Posterior cingulate gyrus (tissue), 11 donors: ENCODE measurements at regions not wholly inside any gene's neighbourhood (a gene's known extent, or its start where the extent isn't known, plus 50 kb on each side); places are given as distances from the start of the nearest gene placed in this dataset.
A peak's percentile ranks its signal among the peaks of the same experiment; 100 is the strongest.

ENCODE experiments used
- DNase-seq, 10 donors: peaks; one replicate each; pipeline versions ENCODE4 v3.0.0 to v3.0.0-alpha.2; 2020 to 2021; ENCODE audit warnings: mixed read lengths in 3 of 10
- intact Hi-C: fragments of 100-400 bp; cut with DNase I; formaldehyde crosslinking; loops from one replicate; pipeline ENCODE4 v1.15.1; 2023

DNA sequence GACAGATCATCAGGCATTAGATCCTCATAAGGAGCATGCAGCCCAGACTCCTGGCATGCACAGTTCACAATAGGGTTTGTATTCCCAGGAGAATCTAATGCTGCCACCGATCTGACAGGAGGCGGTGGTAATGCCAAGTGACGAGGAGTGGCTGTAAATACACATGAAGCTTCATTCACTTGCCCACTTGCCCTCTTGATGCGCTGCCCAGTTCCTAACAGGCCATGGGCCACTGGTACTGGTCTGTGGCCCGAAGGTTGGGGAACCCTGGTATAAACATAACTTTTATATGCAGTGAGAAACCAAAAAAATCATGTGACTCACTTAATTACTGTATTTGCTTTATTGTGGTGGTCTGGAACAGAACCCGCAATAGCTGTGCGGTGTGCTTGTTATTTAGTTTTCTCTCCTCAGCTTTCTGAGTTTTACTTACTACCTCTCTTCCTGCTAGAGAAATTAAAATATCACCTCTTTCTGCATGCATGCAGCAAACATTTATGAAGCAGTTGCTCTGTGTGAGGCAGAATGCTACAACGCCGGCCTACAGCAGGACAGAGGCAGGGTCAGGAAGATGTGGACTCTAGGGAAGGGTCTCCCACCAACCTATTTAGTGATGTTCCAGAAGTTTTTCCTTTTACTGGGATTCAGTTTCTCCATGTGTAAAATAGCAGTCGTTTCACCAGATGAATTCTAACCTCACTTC, 151.3 kb downstream of the MAF start:
- no peak for DNase-seq
- intact Hi-C loops = no loop called here

DNA sequence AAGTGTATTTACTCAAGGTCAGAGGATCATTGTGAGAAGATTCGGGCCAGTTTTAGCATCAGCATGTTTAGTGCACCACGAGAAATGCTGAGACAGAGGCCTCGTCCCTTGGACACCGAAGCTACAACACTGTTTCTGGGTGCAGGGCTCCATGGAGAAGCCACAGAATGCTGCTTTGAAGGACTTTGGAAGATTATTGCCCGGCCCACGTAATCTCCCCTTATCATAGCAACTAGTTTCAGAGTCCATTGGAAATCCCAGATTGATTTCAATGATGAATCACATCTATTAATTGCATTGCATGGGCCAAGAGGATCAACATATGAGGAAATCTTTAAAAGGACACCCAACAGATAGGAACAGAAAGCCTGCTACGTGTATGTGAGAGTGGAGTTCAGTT, 156.0 kb downstream of the MAF start:
- intact Hi-C loops = no loop called here
- DNase-seq = no peak

DNA sequence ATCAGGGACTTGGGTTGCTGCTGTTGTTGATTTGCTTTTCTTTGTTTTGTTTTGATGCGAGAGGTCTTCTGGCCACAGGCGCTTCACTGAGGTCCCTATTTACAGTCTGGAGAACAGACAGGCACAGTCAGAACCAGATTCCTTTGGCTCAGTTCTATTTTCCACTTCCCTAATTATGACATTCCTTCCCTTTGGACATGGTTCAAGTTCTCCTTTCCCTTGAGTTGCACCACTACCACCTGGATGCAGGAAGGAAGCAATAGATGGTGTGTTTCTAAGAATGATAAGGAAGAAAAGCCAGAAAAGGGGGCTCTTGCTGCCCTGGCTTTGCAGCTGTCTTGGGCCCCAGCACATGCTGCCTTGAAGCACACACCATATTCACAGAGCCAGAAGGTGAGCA, 160.6 kb downstream of the MAF start:
- no peak for DNase-seq
- intact Hi-C loops = no loop called here

DNA sequence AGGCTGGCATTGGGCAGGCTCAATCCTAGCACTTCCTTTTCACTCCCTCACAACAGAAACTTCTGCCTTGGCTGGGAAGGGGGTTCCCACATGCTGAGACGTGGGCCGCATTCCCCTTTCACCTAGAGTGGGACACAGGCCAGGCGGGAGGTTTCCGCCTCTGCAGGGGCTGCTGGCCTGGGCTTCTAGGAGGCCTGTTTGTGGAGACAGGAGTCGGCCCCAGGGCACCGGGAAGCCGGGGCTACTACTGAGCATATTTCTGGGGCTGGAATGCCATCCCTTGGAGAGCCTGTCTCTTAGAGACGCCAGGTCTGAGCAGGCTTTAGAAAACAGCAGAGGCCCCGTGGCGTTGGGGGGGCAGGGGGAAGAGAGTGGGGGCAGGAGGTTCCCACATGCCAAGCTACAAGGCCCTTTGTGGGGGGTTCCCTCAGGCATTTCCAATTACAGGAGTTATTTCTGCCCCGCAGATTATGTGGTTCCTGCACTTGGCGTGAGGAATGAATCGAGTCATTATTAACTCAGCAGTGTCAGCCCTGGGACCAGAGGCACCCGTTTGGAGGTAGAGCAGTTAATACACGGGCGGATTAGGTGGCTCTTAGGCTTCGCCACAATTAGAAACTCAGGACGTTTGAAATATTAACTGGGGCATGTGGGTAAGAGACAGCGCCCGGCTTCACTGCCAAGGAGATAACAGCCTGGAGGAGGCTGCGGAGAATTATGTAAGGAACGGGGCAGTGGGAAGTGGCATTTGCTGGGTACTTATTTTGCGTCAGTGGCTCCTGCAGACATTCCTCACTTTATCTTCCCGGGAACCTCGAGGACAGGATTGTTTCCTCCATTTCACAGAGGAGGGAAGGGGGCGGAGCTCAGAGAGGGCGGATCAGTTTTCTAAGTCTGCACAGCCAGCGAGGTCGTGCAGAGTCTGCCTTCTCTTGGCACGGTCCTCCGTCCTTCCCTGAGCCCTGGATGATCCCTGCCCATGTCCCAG, 162.5 kb downstream of the MAF start:
- peak; percentile 21 to 92 (median 50) for DNase-seq
- intact Hi-C loops = no loop called here

DNA sequence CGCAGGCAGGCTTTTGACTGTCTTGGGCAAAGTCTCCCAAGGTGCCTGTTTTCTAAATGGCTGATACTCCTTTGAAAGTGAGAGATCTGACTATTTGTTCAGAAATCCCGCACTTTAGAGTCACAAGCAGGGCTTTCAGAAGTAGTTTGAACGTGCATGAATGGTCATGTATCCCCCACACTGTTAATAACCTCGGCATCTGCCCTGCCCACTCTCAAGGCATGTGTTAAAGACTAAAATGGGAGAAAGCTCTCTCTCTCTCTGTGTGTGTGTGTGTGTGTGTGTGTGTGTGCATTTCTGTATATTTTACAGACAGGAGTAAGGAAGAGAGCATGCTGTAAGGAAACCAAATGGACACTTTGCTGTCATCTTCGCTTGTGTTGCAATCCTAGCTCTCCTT, 163.7 kb downstream of the MAF start:
- intact Hi-C loops = no loop called here
- DNase-seq = no peak

DNA sequence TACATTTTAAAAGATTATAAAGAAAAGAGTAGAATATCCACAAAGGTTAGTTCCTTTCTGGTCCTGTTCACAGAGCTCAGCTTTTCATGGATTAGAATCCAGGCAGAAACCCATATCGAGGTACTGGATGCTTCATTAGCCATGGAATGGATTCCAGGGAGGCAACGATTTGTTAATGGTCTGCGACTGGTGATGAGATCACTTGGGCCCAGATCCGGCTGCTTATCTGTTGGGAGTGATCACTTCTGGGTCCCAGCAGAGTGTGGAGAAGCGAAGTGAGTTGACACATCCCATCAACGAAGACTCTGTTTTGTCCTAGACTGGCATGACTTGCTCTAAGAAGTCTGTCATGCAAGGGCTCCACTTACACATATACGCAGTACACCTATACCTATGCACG, 165.8 kb downstream of the MAF start:
- intact Hi-C loops = no loop called here
- DNase-seq = no peak

DNA sequence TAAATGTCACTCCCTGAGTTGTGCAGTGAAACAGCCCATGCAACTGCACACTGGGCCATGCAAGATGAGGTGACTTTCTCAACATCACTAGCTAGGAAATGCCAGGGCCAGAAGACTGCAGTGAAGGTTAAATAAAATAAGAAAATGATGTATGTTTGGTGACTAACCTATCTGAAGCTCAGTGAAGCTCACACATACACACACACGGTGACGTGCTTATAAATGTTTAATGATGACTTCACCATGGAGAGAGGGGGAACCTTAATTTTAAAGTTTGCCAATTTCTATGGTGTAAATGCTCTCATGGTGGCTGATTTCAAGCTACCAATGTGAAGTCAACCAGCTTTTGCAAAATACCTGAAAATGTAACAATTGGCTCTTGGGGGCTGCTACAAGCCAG, 166.4 kb downstream of the MAF start:
- intact Hi-C loops = no loop called here
- DNase-seq = no peak

DNA sequence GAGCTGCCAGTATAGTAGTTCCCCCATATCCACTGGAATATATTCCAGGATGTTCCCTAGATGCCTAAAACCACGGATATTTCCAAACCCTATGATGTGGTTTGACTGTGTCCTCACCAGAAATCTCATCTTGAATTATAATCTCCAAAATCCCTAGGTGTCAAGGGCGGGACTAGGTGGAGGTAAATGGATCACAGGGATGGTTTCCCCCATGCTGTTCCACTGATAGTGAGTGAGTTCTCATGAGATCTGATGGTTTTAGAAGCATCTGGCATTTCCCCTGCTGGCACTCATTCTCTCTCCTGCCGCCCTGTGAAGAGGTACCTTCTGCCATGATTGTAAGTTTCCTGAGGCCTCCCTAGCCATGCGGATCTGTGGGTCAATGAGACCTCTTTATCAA, 168.6 kb downstream of the MAF start:
- intact Hi-C loops = no loop called here
- DNase-seq = no peak

DNA sequence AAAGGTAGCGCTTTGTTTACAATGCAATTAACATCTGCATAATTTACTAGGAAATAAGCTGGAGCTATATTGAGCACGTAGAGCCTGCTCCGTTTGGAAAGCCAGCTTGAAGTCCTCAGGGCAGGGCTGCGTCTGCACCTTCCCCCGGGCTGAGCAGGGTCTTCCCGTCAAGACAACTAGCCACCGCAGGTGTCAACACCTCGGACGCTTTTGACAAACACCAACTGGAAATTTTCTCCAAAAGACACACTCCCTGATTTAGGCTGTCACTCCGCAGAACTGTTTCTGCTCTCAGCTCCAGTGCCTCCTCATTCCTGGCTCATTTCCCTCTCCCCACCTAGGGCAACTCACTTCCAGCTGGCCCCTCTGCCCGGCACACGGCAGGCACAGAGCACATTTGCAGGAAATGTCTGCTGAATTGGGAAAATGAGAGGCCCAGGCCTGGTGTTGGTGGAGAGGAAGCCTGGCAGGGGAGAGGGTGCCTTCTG, 170.3 kb downstream of the MAF start:
- intact Hi-C loops = no loop called here
- peak in 1 of 10 donors; percentile 65 for DNase-seq

DNA sequence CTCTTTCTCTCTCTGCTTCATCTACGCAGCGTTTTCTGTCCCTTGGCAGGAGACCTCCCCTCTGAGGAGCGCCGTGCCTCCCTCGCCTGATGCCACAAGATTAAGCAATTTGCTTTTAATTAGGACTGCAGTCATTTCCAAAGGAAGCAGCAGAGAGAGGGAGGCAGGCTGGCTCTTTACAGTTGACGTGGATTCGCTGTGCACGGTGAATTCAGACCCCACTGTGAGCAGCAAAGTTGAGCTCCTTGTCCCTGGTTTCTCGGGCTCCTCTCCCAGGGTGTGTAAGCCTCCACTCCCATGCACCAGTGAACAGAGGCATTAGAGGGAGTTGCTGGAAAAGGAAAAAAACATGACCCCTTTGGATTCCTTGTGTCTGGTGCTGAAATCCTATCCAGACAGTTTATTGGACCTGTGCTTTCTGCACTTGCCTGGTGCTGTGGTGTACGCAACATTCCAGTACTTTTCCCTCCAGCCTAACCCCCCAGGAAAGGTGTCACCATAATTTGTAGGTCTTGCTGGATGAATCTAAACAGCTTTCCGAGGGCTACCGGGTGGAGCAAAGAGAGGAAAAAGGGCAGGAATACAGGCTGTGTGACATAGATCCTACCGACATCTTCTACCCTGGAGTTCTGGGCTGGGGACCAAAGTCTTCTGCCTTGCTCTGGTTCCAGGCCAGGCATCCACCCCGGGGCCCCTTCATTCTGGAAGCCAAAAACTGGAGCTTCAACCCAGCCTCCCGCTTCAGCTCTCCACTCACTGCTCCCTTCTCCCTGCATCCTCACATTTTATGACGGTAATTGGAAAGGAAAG, 171.0 kb downstream of the MAF start:
- peak in 1 of 10 donors; percentile 56 for DNase-seq
- intact Hi-C loops = no loop called here

DNA sequence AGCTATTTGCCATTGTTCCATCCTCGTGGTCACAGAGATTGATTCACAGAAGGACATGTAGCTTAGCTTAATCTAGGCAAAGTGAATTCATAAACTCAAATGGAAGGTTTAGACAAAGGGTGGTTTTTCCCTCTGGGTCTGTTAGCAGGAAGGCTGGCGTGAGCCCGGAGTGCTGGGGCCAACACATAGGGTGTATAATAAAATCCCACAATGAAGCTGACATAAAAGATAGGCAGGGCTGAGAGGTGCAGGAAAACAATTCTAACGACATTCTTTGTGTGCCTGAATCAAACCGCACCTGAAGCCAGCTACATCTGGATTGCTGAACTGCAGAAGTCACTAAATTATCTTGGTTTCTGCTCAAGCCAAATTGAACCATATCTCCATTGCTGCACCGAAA, 173.9 kb downstream of the MAF start:
- intact Hi-C loops = no loop called here
- peak in 1 of 10 donors; percentile 56 for DNase-seq

DNA sequence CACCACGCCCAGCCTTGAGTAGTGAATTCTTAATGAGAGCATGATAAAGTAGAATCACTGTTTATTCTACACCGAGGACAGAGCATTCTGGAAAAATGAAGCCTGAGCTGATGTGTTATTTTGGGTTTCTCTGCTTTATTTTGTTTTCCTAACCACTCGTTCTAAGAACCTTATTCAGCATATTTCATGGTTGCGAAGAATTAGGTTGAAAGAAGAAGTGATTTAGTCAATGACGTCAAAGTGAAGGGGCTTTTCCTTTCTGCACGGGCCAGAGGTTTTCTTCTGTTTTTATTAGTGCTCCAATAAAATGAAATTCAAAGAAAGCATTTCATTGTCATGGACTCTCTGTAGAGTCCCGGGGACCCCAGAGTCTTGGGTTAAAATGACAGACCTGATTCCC, 178.5 kb downstream of the MAF start:
- intact Hi-C loops = no loop called here
- no peak for DNase-seq

DNA sequence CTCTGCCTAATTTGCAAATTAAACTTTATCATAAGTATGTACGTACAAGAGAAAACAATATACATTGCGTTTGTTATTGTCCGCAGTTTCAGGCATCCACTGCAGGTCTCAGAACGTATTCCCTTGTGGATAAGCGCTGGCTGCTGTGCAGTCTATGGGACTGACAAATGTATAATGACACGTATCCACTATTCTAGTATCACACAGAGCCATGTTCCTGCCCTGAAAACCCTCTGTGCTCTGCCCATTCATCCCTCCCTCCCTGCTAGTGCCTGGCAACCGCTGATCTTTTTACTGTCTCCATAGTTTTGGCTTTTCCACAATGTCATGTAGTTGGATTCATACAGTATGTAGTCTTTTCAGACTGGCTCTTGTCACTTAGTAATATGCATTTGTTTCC, 179.4 kb downstream of the MAF start:
- DNase-seq = no peak
- intact Hi-C loops = no loop called here

DNA sequence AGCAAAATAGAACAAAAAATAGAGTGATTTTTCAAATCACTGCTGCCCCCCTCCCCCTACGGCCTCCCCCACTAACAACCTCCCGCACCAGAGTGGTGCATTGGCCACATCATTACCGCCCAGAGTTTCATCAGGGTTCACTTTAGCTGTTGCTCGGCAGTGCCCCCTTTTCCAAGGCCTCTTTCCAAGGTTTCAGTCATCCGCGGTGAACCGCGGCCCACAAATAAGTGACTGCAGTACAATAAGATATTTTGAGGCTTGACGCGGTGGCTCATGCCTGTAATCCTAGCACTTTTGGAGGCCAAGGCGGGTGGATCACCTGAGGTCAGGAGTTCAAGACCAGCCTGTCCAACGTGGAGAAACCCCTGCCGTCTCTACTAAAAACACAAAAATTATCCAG, 180.0 kb downstream of the MAF start:
- intact Hi-C loops = no loop called here

DNA sequence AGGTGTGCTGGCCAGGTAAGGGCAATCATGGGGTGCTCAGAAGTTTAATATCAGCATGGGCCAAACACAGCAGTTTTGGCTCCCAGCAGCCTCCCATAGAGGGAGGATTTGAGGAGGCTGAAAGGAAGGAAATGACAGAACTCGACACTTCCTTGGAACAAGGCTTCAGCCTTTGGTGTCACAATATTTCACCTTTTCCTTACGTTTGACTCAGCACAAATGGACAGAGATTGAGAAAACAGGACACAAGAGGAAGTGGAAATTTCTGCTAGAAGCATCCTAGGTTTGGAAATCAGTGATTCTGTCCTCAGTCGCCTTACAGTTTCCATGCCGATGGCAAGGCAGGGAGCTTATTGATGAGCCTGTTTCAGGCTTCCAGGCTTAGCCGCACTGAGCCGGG, 181.4 kb downstream of the MAF start:
- DNase-seq = no peak
- intact Hi-C loops = no loop called here

More for the DNA sequence above, 180.0 kb downstream of the MAF start:
- no peak for DNase-seq

DNA sequence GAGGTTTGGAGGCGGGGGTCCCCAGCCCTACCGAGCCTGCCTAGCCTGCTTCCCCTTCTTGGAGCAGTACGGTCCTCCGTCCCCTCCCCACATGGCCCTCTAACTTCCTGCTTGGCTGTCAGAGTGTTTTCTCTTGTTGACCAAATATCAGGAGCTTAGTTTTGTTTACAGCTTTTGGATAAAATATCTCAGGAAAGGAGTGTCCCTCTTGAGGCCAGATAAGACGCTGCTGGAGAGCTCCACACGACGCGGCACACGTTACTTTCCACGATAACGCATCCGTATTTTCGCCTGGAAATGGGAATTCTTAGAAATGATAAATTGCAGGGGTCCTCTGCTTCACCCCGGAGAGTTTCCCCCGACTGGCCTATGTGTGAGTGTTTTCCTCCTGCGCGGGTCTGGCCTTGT, 182.9 kb downstream of the MAF start:
- intact Hi-C loops = no loop called here
- no peak for DNase-seq

DNA sequence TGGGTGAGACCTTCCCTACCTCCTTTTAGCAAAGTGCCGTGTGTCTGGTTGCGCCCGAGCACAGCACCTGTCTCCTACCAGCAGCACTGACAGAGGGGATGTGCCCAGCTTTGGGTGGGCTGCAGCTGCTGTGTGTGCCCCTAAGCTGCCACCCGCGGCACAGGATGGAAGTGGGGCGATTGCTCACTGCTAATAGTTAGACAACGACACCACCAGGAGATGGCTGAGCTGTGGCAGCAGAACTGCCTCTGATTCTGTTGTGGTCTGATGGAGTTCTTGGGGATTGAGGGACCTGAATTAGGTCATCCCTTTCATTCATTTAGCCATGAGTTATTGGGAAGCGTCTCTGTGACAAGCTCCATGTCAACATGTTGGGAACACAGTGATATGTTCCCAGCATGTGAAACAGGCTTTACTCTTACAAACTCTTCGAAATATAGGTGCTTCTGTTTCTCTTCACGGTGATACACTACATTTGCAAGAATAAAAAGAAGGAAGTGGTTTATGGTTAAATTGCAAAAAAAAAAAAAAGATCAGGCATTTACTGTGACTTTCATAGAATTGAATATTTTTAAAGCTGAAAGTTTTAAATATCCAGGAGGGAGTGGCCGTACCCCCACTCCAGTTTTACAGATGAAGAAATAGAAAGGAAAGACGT, 184.4 kb downstream of the MAF start:
- no peak for DNase-seq
- intact Hi-C loops = no loop called here

DNA sequence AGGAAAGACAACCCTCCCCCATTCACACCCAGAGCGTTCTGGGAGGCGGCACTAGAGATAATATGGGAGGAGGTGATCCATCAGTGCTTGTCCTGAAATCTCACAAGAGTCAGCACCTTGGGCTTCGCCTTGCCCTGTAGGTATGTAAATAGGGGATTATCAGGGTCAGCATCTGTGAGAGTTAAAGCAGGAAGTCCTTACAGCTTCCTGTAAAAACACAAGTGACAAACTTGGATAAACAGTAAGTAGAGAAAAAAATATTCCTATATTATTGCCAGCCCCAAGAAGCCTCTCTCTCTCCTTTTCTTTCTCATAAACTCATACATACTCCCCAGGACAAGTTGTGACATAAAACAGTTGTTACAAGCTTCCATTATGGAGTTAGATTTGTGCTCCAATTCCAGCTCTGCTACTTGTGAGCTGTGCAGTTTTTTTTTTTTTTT, 187.7 kb downstream of the MAF start:
- DNase-seq = no peak
- intact Hi-C loops = no loop called here

DNA sequence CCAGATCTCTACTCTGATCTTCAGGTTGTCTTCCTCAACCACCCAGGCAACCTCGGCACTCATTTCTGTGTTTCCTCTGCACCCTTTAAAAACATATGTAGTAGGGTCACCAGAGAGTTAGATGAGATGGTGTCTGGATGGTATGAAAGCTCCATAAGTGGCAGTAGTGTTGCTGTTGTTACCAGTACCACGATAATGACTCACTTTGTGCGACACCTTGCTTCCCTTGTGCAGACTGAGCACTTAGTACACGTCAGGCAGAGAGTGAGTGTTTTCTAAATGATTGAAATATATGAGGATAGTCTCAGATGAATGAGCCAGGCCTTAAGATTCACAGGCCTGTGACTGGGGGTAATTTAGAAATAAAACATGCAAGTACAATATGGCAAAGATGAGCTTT, 188.7 kb downstream of the MAF start:
- no peak for DNase-seq
- intact Hi-C loops = no loop called here

DNA sequence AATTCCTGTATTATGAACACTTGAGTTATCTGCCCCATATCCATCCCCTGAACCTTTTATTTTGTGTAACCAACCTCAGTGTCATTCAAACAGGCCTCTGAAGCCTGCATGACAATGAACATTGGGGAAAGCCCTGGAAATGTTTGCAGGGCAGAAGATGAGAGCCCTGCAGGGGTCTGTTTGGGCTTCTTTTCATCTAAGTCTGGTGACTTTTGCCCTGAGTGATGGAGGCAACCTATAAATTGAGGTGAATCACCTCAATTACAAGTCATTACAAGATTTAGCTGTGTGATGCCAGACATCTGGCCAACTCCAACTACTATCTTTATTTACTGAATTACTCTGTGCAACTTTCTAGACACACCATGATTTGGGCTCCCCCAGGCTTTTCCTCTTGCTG, 189.2 kb downstream of the MAF start:
- intact Hi-C loops = no loop called here

More for the DNA sequence above, 189.2 kb downstream of the MAF start:
- no peak for DNase-seq
